ENCODE measurements at regions not wholly inside any gene's neighbourhood (a gene's known extent, or its start where the extent isn't known, plus 50 kb on each side); places are given as distances from the start of the nearest gene placed in this dataset.

DNA sequence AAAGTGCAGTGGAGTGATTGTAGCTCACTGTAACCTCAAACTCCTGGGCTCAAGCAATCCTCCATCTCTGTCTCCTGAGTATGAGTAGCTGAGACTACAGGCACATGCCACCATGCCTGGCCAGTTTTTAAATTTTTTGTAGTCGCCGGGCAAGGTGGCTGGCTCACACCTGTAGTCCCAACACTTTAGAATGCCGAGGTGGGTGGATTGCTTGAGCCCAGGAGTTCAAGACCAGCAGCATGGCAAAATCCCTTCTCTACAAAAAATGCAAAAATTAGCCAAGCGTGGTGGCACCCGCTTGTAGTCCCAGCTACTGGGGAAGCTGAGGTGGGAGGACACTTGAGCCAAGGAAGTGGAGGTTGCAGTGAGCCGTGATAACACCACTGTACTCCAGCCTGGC lies 219.5 kb downstream of the KLHL28 start:
- H3K4me3 ChIP-seq (replicated peaks; ENCODE audit: insufficient read depth, low read length): no peak overlapping the region
- DNase-seq (ENCODE audit: low read depth in 1 of 2, low spot score in 1 of 2): no peak
- no peaks in the 10 kb centered on the region for H3K27me3 ChIP-seq (ENCODE audit: insufficient read depth, poor library complexity, severe bottlenecking)
- TF ChIP-seq GABPA (IDR thresholded peaks at IDR 0.05; ENCODE audit: low read depth): no peak
- no peak for TF ChIP-seq CTCF (IDR thresholded peaks at IDR 0.05; ENCODE audit: insufficient read depth, low read length)
- TF ChIP-seq POLR2AphosphoS5 (IDR thresholded peaks at IDR 0.05; ENCODE audit: low read depth): no peak
- no peak for TF ChIP-seq SPI1 (IDR thresholded peaks at IDR 0.05; ENCODE audit: borderline replicate concordance, low read depth)
- no peak for TF ChIP-seq REST (IDR thresholded peaks at IDR 0.05; ENCODE audit: insufficient replicate concordance, low read depth)
- H3K27ac ChIP-seq (replicated peaks): no peak overlapping the region

GRCh38 chr14:44741431-44741830 lies 220.3 kb downstream of the KLHL28 start:
- no peak for TF ChIP-seq GABPA (IDR thresholded peaks at IDR 0.05; ENCODE audit: low read depth)
- no peak for TF ChIP-seq SPI1 (IDR thresholded peaks at IDR 0.05; ENCODE audit: borderline replicate concordance, low read depth)
- no peak for TF ChIP-seq POLR2AphosphoS5 (IDR thresholded peaks at IDR 0.05; ENCODE audit: low read depth)
- TF ChIP-seq REST (IDR thresholded peaks at IDR 0.05; ENCODE audit: insufficient replicate concordance, low read depth): no peak
- no peak for TF ChIP-seq CTCF (IDR thresholded peaks at IDR 0.05; ENCODE audit: insufficient read depth, low read length)
- no peak overlapping the region for H3K4me3 ChIP-seq (replicated peaks; ENCODE audit: insufficient read depth, low read length)
- H3K27ac ChIP-seq (replicated peaks): no peak overlapping the region
- no peak for DNase-seq (ENCODE audit: low read depth in 1 of 2, low spot score in 1 of 2)
- H3K27me3 ChIP-seq (ENCODE audit: insufficient read depth, poor library complexity, severe bottlenecking): no peaks in the 10 kb centered on the region

DNA sequence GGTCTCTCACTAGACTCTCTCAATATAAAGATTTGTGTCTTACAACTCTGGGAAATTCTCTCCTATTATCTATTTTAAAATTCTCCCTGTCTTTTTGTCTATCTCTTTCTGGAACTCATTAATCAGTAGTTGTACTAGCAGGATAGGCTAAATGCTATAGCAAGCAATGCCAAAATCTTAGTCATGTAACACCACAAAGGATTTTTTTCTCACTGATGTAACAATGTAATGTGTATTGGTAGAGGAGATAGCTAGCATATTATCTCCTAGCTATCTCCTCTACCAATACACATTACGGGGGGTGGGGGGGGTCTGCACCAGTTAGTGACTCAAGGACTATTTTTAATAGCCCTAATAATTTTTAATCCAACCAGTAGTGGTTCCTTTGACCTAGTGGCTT lies 225.4 kb downstream of the KLHL28 start:
- no peak overlapping the region for H3K27ac ChIP-seq (replicated peaks)
- no peak for DNase-seq (ENCODE audit: low read depth in 1 of 2, low spot score in 1 of 2)
- no peak for TF ChIP-seq POLR2AphosphoS5 (IDR thresholded peaks at IDR 0.05; ENCODE audit: low read depth)
- TF ChIP-seq CTCF (IDR thresholded peaks at IDR 0.05; ENCODE audit: insufficient read depth, low read length): no peak
- no peak overlapping the region for H3K4me3 ChIP-seq (replicated peaks; ENCODE audit: insufficient read depth, low read length)
- peaks cover 2% of the 10 kb centered on the region for H3K27me3 ChIP-seq (ENCODE audit: insufficient read depth, poor library complexity, severe bottlenecking)

- no peak for DNase-seq (ENCODE audit: low read depth in 1 of 2, low spot score in 1 of 2)
- TF ChIP-seq GABPA (IDR thresholded peaks at IDR 0.05; ENCODE audit: low read depth) (no peak), SPI1 (IDR thresholded peaks at IDR 0.05; ENCODE audit: borderline replicate concordance, low read depth) (no peak), POLR2AphosphoS5 (IDR thresholded peaks at IDR 0.05; ENCODE audit: low read depth) (no peak), REST (IDR thresholded peaks at IDR 0.05; ENCODE audit: insufficient replicate concordance, low read depth) (no peak), CTCF (IDR thresholded peaks at IDR 0.05; ENCODE audit: insufficient read depth, low read length) (no peak)
Observed at GRCh38 chr14:44732144-44732543, 225.1 kb upstream of the FSCB start.

More at GRCh38 chr14:44732144-44732543, 225.1 kb upstream of the FSCB start:
- Histone ChIP-seq H3K27ac (replicated peaks) (no peak overlapping the region), H3K4me3 (replicated peaks; ENCODE audit: insufficient read depth, low read length) (no peak overlapping the region), H3K27me3 (ENCODE audit: insufficient read depth, poor library complexity, severe bottlenecking) (peaks cover 2% of the 10 kb centered on the region)

Data from HL-60 (cell line).